K562 (cell line): ENCODE measurements at regions not wholly inside any gene's neighbourhood (a gene's known extent, or its start where the extent isn't known, plus 50 kb on each side); places are given as distances from the start of the nearest gene placed in this dataset.

Source experiments
- ATAC-seq: fragments of 200-7000 bp; cut with Tn5 transposase; 3 replicates; pipeline ENCODE4 v1.9.1; 2020; ENCODE audit warnings: moderate library complexity
- BruUV-seq: library from RNA; stranded (reverse); fragments of 400-500 nt; replicated peaks from 2 replicates; lab custom pipeline; 2021; lab: Mats Ljungman, UMichigan
- CTCF ChIA-PET: fragments of 300-600 bp; formaldehyde crosslinking; extraction: SDS; loops from one replicate; lab custom pipeline; 2021; ENCODE audit warnings: low intra/inter-chr PET ratio; lab: Yijun Ruan, JAX
- POLR2A ChIA-PET: fragments of 300-600, 350-650 bp; sonication (Branson Sonifier 250); formaldehyde crosslinking; extraction: SDS; loops from one replicate; lab custom pipeline; 2021; ENCODE audit warnings: antibody characterized with exemption, inconsistent platforms; lab: Yijun Ruan, JAX
- DNase-seq, 4 experiments: peaks; one replicate each; pipeline versions ENCODE4 v3.0.0 to v3.0.0-alpha.2; 2011 to 2018; ENCODE audit warnings: low spot score in 3 of 4, mixed read lengths in 3 of 4; ENCODE audit errors: extremely low read depth in 1 of 4
- FAIRE-seq: peaks from 2 replicates; lab custom pipeline; 2011; peaks lifted over from hg19 to GRCh38; lab: Jason Lieb, UNC
- H2AFZ ChIP-seq: 2 replicates; pipeline ENCODE4 v1.6.0; 2011; ENCODE audit warnings: low read depth, low read length, control low read depth, inconsistent platforms
- H3K27ac ChIP-seq: fragments of 200-600 bp; 3 replicates; pipeline ENCODE4 v1.8.0; 2011; ENCODE audit warnings: low read depth, mild to moderate bottlenecking, control low read depth, inconsistent platforms, low read length, moderate library complexity, mixed read lengths; ENCODE audit errors: extremely low read depth
- H3K27me3 ChIP-seq, 2 experiments: fragments of 300-600 bp in 1 of 2; 2 replicates in 1 of 2; 3 replicates in 1 of 2; pipeline versions ENCODE4 v1.6.0 to v1.8.0; 2011; ENCODE audit warnings: inconsistent platforms in 2 of 2, low read length in 2 of 2, mild to moderate bottlenecking in 1 of 2, mixed read lengths in 1 of 2, moderate library complexity in 1 of 2; ENCODE audit not compliant: control insufficient read depth in 2 of 2, insufficient read depth in 2 of 2
- H3K36me3 ChIP-seq: fragments of 300-600 bp; 3 replicates; pipeline ENCODE4 v1.8.0; 2011; ENCODE audit warnings: mild to moderate bottlenecking, low read length, inconsistent platforms; ENCODE audit not compliant: control insufficient read depth, insufficient read depth
- H3K4me1 ChIP-seq, 2 experiments: fragments of 200-600 bp in 1 of 2; replicated peaks in 1 of 2; 2 replicates in 1 of 2; 3 replicates in 1 of 2; pipeline versions ENCODE4 v1.5.1 to v1.8.0; 2011; ENCODE audit warnings: inconsistent platforms in 2 of 2, low read length in 2 of 2, mild to moderate bottlenecking in 1 of 2, mixed read lengths in 1 of 2, moderate library complexity in 1 of 2; ENCODE audit not compliant: control insufficient read depth in 2 of 2, insufficient read depth in 2 of 2
- H3K4me2 ChIP-seq: 2 replicates; pipeline ENCODE4 v1.6.1; 2011; ENCODE audit warnings: low read length, control low read depth, inconsistent platforms, mixed read lengths; ENCODE audit not compliant: insufficient read depth
- H3K4me3 ChIP-seq: fragments of 200-600 bp; sonication (generic), shearing (Covaris generic); 2 replicates; pipeline ENCODE4 v1.5.1; 2016; ENCODE audit warnings: control low read depth, inconsistent platforms
- H3K79me2 ChIP-seq: fragments of 200-600 bp; 3 replicates; pipeline ENCODE4 v1.8.0; 2011; ENCODE audit warnings: low read length, inconsistent platforms; ENCODE audit not compliant: control insufficient read depth, insufficient read depth
- H3K9ac ChIP-seq, 2 experiments: 2 replicates each; pipeline versions ENCODE4 v1.6.0 to v1.6.1; 2011; ENCODE audit warnings: low read depth in 2 of 2, low read length in 2 of 2, control low read depth in 1 of 2, inconsistent platforms in 1 of 2, mild to moderate bottlenecking in 1 of 2, mixed read lengths in 1 of 2; ENCODE audit not compliant: insufficient read depth in 1 of 2
- H3K9me1 ChIP-seq: one replicate; pipeline ENCODE4 v1.6.0; 2011; ENCODE audit warnings: inconsistent platforms, mild to moderate bottlenecking, low read length, moderate library complexity; ENCODE audit not compliant: control insufficient read depth, insufficient read depth
- H3K9me3 ChIP-seq: replicated peaks from 2 replicates; pipeline ENCODE4 v1.5.1; 2011; ENCODE audit warnings: low read depth, low read length, inconsistent platforms; ENCODE audit not compliant: control insufficient read depth, insufficient read depth
- H4K20me1 ChIP-seq: replicated peaks from 2 replicates; pipeline ENCODE4 v1.6.1; 2011; ENCODE audit warnings: low read length, inconsistent platforms, mixed read lengths; ENCODE audit not compliant: control insufficient read depth, insufficient read depth
- DIDO1 ChIP-seq: fragments of 450-650 bp; IDR thresholded peaks from 2 replicates; pipeline ENCODE4 v1.6.1; 2016; ENCODE audit warnings: low read depth, missing biosample characterization, missing genetic modification characterization
- DPF2 ChIP-seq: fragments of 450-650 bp; IDR thresholded peaks from 2 replicates; pipeline ENCODE4 v1.6.1; 2016
- ERF ChIP-seq: fragments of 450-650 bp; formaldehyde crosslinking; IDR thresholded peaks from 2 replicates; pipeline ENCODE4 v1.4.0; 2020; ENCODE audit warnings: mild to moderate bottlenecking, mixed read lengths
- HDAC6 ChIP-seq: IDR thresholded peaks from 2 replicates; pipeline ENCODE4 v1.6.1; 2012; ENCODE audit warnings: low read depth, mild to moderate bottlenecking, control low read depth, inconsistent platforms, low read length, moderate library complexity
- HNRNPUL1 ChIP-seq: fragments of 200-400 bp; formaldehyde crosslinking; IDR thresholded peaks from 2 replicates; pipeline ENCODE4 v1.6.1; 2017; ENCODE audit warnings: low read length
- JUND ChIP-seq, 2 experiments: IDR thresholded peaks; 2 replicates in 1 of 2; 3 replicates in 1 of 2; pipeline ENCODE4 v1.6.1; 2011; ENCODE audit warnings: borderline replicate concordance in 2 of 2, low read depth in 2 of 2, low read length in 2 of 2, improper control_type of control experiment in 1 of 2, missing biosample characterization in 1 of 2, missing genetic modification characterization in 1 of 2, missing genetic modification reagents in 1 of 2
- KAT2B ChIP-seq: IDR thresholded peaks from one replicate; pipeline ENCODE4 v1.6.1; 2012; ENCODE audit warnings: low read depth, mild to moderate bottlenecking, control low read depth, inconsistent platforms, low read length, moderate library complexity
- POLR2AphosphoS5 ChIP-seq: IDR thresholded peaks from 2 replicates; pipeline ENCODE4 v1.6.1; 2011; ENCODE audit warnings: mild to moderate bottlenecking, low read depth, low read length, moderate library complexity; ENCODE audit not compliant: control insufficient read depth, insufficient read depth
- ZKSCAN1 ChIP-seq: fragments of 150-350 bp; IDR thresholded peaks from 2 replicates; pipeline ENCODE4 v1.6.1; 2016; ENCODE audit warnings: low read depth, low read length
- ZNF696 ChIP-seq: fragments of 250-450 bp; sonication (Bioruptor Pico); conservative IDR thresholded peaks from 2 replicates; pipeline ENCODE4 v1.4.0; 2020; ENCODE audit warnings: mild to moderate bottlenecking, moderate library complexity
- WGBS: fragments of 100-300 bp; shearing (Covaris generic); methylation state at CpG from one replicate; pipeline ENCODE4 v1.1.6; 2016; ENCODE audit warnings: low coverage, mixed read lengths; ENCODE audit not compliant: insufficient coverage; ENCODE audit errors: missing lambda C conversion rate; 5-methylcytosine and 5-hydroxymethylcytosine counted together
- in situ Hi-C: fragments of 300-500 bp; cut with MboI; formaldehyde crosslinking; loops from 4 replicates; pipeline ENCODE4 v1.15.0; 2018; ENCODE audit warnings: inconsistent platforms, mixed read lengths
- intact Hi-C: fragments of 100-400 bp; cut with micrococcal nuclease; formaldehyde crosslinking; loops from 2 replicates; pipeline ENCODE4 v1.14.2; 2022
- TF ChIP-seq, protein P1 (sequence below), 2 experiments: fragments of 450-650 bp; conservative IDR thresholded peaks; 2 replicates each; pipeline ENCODE4 v1.6.1; 2017; ENCODE audit warnings: mild to moderate bottlenecking in 2 of 2, moderate library complexity in 2 of 2
- TF ChIP-seq, protein P2 (sequence below): fragments of 450-650 bp; formaldehyde crosslinking; IDR thresholded peaks from 2 replicates; pipeline ENCODE4 v1.4.0; 2020; ENCODE audit warnings: mild to moderate bottlenecking, mixed read lengths

DNA sequence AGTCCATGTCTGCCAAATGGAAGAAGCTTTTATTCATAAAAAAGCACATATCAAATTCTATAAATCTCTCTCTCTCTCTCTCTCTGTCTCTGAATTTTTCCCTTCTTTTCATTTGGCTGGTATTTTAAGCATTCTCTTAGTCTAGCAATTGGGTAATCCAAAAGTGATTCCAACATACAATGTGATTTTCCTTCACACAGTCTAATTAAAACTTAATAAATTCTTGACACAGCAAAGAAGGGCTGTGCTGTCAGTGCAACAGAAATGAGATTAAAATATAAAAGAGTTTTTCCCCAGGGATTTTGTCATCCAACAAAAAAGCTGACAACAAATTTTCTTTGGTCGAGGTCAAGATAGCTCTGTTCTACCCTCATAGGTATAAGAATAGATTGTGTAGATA is 216.9 kb downstream of the CENPC start:
- H3K27me3 ChIP-seq: no peaks in the 10 kb centered on the region
- no peaks in the 10 kb centered on the region for H3K9me1 ChIP-seq
- POLR2A ChIA-PET: no interaction called here
- H3K36me3 ChIP-seq: no peaks in the 10 kb centered on the region
- 0% methylated on average over 1 of the region's 1 CpG for WGBS
- TF ChIP-seq POLR2AphosphoS5 (no peak), DPF2 (no peak), KAT2B (no peak), ZKSCAN1 (no peak), DIDO1 (no peak), HNRNPUL1 (no peak), HDAC6 (no peak), JUND (IDR thresholded peaks at IDR 0.05; ENCODE audit: borderline replicate concordance, low read depth, low read length) (no peak), JUND (tag; IDR thresholded peaks at IDR 0.05; ENCODE audit: borderline replicate concordance, low read depth, low read length) (no peak), ERF (CRISPR knock-in tag) (no peak), ZNF696 (no peak)
- TF ChIP-seq, protein P1, sequence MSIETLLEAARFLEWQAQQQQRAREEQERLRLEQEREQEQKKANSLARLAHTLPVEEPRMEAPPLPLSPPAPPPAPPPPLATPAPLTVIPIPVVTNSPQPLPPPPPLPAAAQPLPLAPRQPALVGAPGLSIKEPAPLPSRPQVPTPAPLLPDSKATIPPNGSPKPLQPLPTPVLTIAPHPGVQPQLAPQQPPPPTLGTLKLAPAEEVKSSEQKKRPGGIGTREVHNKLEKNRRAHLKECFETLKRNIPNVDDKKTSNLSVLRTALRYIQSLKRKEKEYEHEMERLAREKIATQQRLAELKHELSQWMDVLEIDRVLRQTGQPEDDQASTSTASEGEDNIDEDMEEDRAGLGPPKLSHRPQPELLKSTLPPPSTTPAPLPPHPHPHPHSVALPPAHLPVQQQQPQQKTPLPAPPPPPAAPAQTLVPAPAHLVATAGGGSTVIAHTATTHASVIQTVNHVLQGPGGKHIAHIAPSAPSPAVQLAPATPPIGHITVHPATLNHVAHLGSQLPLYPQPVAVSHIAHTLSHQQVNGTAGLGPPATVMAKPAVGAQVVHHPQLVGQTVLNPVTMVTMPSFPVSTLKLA (conservative IDR thresholded peaks at IDR 0.05): no peak
- TF ChIP-seq, protein P2, sequence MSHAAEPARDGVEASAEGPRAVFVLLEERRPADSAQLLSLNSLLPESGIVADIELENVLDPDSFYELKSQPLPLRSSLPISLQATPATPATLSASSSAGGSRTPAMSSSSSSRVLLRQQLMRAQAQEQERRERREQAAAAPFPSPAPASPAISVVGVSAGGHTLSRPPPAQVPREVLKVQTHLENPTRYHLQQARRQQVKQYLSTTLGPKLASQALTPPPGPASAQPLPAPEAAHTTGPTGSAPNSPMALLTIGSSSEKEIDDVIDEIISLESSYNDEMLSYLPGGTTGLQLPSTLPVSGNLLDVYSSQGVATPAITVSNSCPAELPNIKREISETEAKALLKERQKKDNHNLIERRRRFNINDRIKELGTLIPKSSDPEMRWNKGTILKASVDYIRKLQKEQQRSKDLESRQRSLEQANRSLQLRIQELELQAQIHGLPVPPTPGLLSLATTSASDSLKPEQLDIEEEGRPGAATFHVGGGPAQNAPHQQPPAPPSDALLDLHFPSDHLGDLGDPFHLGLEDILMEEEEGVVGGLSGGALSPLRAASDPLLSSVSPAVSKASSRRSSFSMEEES (CRISPR knock-in tag): no peak
- no peak overlapping the region for H3K4me2 ChIP-seq
- no peaks in the 10 kb centered on the region for H3K4me1 ChIP-seq
- H3K9ac ChIP-seq: no peak overlapping the region
- FAIRE-seq (no peak), DNase-seq (no peak), ATAC-seq (no peak)
- CTCF ChIA-PET: no interaction called here
- intact Hi-C loops (loop anchor here (5.0 kb wide), 1 partner anchor 64 kb away; no protein-coding TSS in a partner anchor), in situ Hi-C loops (no loop called here)
- H3K9me3 ChIP-seq: no peaks in the 10 kb centered on the region
- no peak overlapping the region for H3K4me3 ChIP-seq
- no TSS peak for BruUV-seq
- no peaks in the 10 kb centered on the region for H4K20me1 ChIP-seq
- H2AFZ ChIP-seq: no peak overlapping the region
- H3K79me2 ChIP-seq: no peaks in the 10 kb centered on the region
- H3K27ac ChIP-seq: no peak overlapping the region
